Suprapubic skin (tissue), 4 donors: ENCODE measurements at regions not wholly inside any gene's neighbourhood (a gene's known extent, or its start where the extent isn't known, plus 50 kb on each side); places are given as distances from the start of the nearest gene placed in this dataset.

Experiments used
- DNase-seq, 2 donors: peaks; one replicate each; pipeline ENCODE4 v3.0.0-alpha.2; 2019; ENCODE audit warnings: low spot score in 2 of 2
- H3K27ac ChIP-seq: fragments of 200-600 bp; sonication (generic); one replicate; pipeline ENCODE4 v1.5.1; 2019
- H3K27me3 ChIP-seq: fragments of 200-600 bp; sonication (generic); one replicate; pipeline ENCODE4 v1.5.1; 2019
- H3K36me3 ChIP-seq: fragments of 200-600 bp; sonication (generic); one replicate; pipeline ENCODE4 v1.5.1; 2019
- H3K4me1 ChIP-seq: fragments of 200-600 bp; sonication (generic); one replicate; pipeline ENCODE4 v1.5.1; 2019
- H3K4me3 ChIP-seq: fragments of 200-600 bp; sonication (generic); one replicate; pipeline ENCODE4 v1.5.1; 2019; ENCODE audit warnings: mild to moderate bottlenecking
- H3K9me3 ChIP-seq: fragments of 200-600 bp; sonication (generic); one replicate; pipeline ENCODE4 v1.5.1; 2019
- CTCF ChIP-seq, 2 donors: fragments of 200-600 bp in 1 of 2; fragments of 450-650 bp in 1 of 2; sonication (generic) in 1 of 2; IDR thresholded peaks; one replicate each; pipeline ENCODE4 v1.5.1; 2016 to 2019; ENCODE audit warnings: antibody characterized with exemption in 2 of 2, mild to moderate bottlenecking in 1 of 2, moderate library complexity in 1 of 2
- EP300 ChIP-seq: sonication (generic); formaldehyde crosslinking; IDR thresholded peaks from one replicate; pipeline ENCODE4 v1.6.1; 2017; ENCODE audit warnings: antibody characterized with exemption
- POLR2A ChIP-seq, 2 donors: fragments of 450-650 bp; IDR thresholded peaks; one replicate each; pipeline ENCODE4 v1.6.1; 2017; ENCODE audit warnings: antibody characterized with exemption in 2 of 2, mild to moderate bottlenecking in 2 of 2, moderate library complexity in 2 of 2
- POLR2AphosphoS5 ChIP-seq, 3 donors: sonication (generic); formaldehyde crosslinking; IDR thresholded peaks; one replicate each; pipeline ENCODE4 v1.6.1; 2017; ENCODE audit warnings: antibody characterized with exemption in 3 of 3
- WGBS: methylation state at CpG from one replicate; pipeline ENCODE4 v1.1.5; 2018; 5-methylcytosine and 5-hydroxymethylcytosine counted together

GRCh38 chr19:14318873-14319272 is 62.4 kb upstream of the ADGRE5 start:
- Histone ChIP-seq H3K9me3 (no peaks in the 10 kb centered on the region), H3K4me1 (no peaks in the 10 kb centered on the region), H3K27me3 (peaks cover 8% of the 10 kb centered on the region), H3K4me3 (no peak overlapping the region), H3K36me3 (no peaks in the 10 kb centered on the region), H3K27ac (no peak overlapping the region)
- no peak for TF ChIP-seq POLR2AphosphoS5 (IDR thresholded peaks at IDR 0.05)
- WGBS: 34% methylated on average over 9 of the region's 12 CpGs
- no peak for DNase-seq

GRCh38 chr19:14317157-14317556 is 64.1 kb upstream of the ADGRE5 start:
- Histone ChIP-seq H3K27ac (no peak overlapping the region), H3K4me3 (no peak overlapping the region), H3K27me3 (peaks cover 8% of the 10 kb centered on the region), H3K36me3 (no peaks in the 10 kb centered on the region), H3K9me3 (no peaks in the 10 kb centered on the region), H3K4me1 (no peaks in the 10 kb centered on the region)
- no peak for DNase-seq
- TF ChIP-seq EP300: no peak
- TF ChIP-seq POLR2AphosphoS5 (IDR thresholded peaks at IDR 0.05): no peak
- no peak for TF ChIP-seq POLR2A (IDR thresholded peaks at IDR 0.05)
- TF ChIP-seq CTCF (IDR thresholded peaks at IDR 0.05): no peak
- 89% methylated on average over 21 of the region's 21 CpGs for WGBS

GRCh38 chr19:14315433-14315832 is 65.8 kb upstream of the ADGRE5 start:
- H3K4me3 ChIP-seq: no peak overlapping the region
- 91% methylated on average over 10 of the region's 10 CpGs for WGBS
- H3K27ac ChIP-seq: no peak overlapping the region
- no peak for DNase-seq
- no peak for TF ChIP-seq POLR2AphosphoS5 (IDR thresholded peaks at IDR 0.05)
- TF ChIP-seq POLR2A (IDR thresholded peaks at IDR 0.05): no peak
- TF ChIP-seq CTCF (IDR thresholded peaks at IDR 0.05): no peak
- TF ChIP-seq EP300: no peak
- H3K36me3 ChIP-seq: no peaks in the 10 kb centered on the region
- H3K9me3 ChIP-seq: no peaks in the 10 kb centered on the region
- no peaks in the 10 kb centered on the region for H3K4me1 ChIP-seq
- peaks cover 8% of the 10 kb centered on the region for H3K27me3 ChIP-seq

GRCh38 chr19:14310055-14310454 is 71.2 kb upstream of the ADGRE5 start:
- Histone ChIP-seq H3K4me3 (no peak overlapping the region), H3K4me1 (no peaks in the 10 kb centered on the region), H3K27ac (no peak overlapping the region), H3K27me3 (no peaks in the 10 kb centered on the region), H3K9me3 (no peaks in the 10 kb centered on the region), H3K36me3 (no peaks in the 10 kb centered on the region)
- no peak for DNase-seq
- WGBS: 62% methylated on average over 5 of the region's 5 CpGs
- TF ChIP-seq POLR2A (IDR thresholded peaks at IDR 0.05) (no peak), POLR2AphosphoS5 (IDR thresholded peaks at IDR 0.05) (no peak), CTCF (IDR thresholded peaks at IDR 0.05) (no peak), EP300 (no peak)

GRCh38 chr19:14305706-14306105 is 75.5 kb upstream of the ADGRE5 start:
- H3K4me1 ChIP-seq: no peaks in the 10 kb centered on the region
- H3K36me3 ChIP-seq: no peaks in the 10 kb centered on the region
- no peaks in the 10 kb centered on the region for H3K9me3 ChIP-seq
- no peak for TF ChIP-seq POLR2A (IDR thresholded peaks at IDR 0.05)
- TF ChIP-seq POLR2AphosphoS5 (IDR thresholded peaks at IDR 0.05): no peak
- TF ChIP-seq CTCF (IDR thresholded peaks at IDR 0.05): no peak
- no peak for TF ChIP-seq EP300
- DNase-seq: no peak
- WGBS: 78% methylated on average over 6 of the region's 6 CpGs
- H3K27me3 ChIP-seq: peaks cover 4% of the 10 kb centered on the region
- no peak overlapping the region for H3K27ac ChIP-seq
- H3K4me3 ChIP-seq: no peak overlapping the region

GRCh38 chr19:14301150-14301549 is 80.1 kb upstream of the ADGRE5 start:
- 96% methylated on average over 6 of the region's 6 CpGs for WGBS
- H3K9me3 ChIP-seq: no peaks in the 10 kb centered on the region
- no peak for DNase-seq
- H3K4me3 ChIP-seq: no peak overlapping the region
- H3K27me3 ChIP-seq: peaks cover 7% of the 10 kb centered on the region
- TF ChIP-seq EP300 (no peak), CTCF (IDR thresholded peaks at IDR 0.05) (no peak), POLR2AphosphoS5 (IDR thresholded peaks at IDR 0.05) (no peak), POLR2A (IDR thresholded peaks at IDR 0.05) (no peak)
- no peak overlapping the region for H3K27ac ChIP-seq
- no peaks in the 10 kb centered on the region for H3K36me3 ChIP-seq
- H3K4me1 ChIP-seq: no peaks in the 10 kb centered on the region
